Thoracic aorta (tissue), 2 donors: ENCODE measurements at regions not wholly inside any gene's neighbourhood (a gene's known extent, or its start where the extent isn't known, plus 50 kb on each side); places are given as distances from the start of the nearest gene placed in this dataset.

Source experiments
- ATAC-seq: fragments of 150-250 bp; one replicate; pipeline ENCODE4 v1.8.0; 2017; ENCODE audit warnings: low read depth; ENCODE audit not compliant: insufficient number of reproducible peaks, low FRiP score
- DNase-seq: peaks from one replicate; pipeline ENCODE4 v3.0.0-alpha.2; 2020; ENCODE audit warnings: low spot score
- H3K27ac ChIP-seq, 2 donors: fragments of 200-600 bp; sonication (generic); 1 replicate in 1 of 2; 2 replicates in 1 of 2; pipeline ENCODE4 v1.5.1; 2016; ENCODE audit warnings: mild to moderate bottlenecking in 2 of 2, moderate library complexity in 2 of 2
- H3K27me3 ChIP-seq: fragments of 200-600 bp; sonication (generic); replicated peaks from 2 replicates; pipeline ENCODE4 v1.6.0; 2016; ENCODE audit warnings: mild to moderate bottlenecking; ENCODE audit not compliant: insufficient read depth
- H3K36me3 ChIP-seq: fragments of 200-600 bp; sonication (generic); one replicate; pipeline ENCODE4 v1.5.1; 2016
- H3K4me1 ChIP-seq, 2 donors: fragments of 200-600 bp; sonication (generic); 1 replicate in 1 of 2; 2 replicates in 1 of 2; pipeline versions ENCODE4 v1.5.1 to v1.6.0; 2016; ENCODE audit warnings: low read depth in 2 of 2, mild to moderate bottlenecking in 1 of 2; ENCODE audit not compliant: control insufficient read depth in 1 of 2
- H3K4me3 ChIP-seq: fragments of 200-600 bp; sonication (generic); 2 replicates; pipeline ENCODE4 v1.5.1; 2016; ENCODE audit warnings: mild to moderate bottlenecking
- H3K9me3 ChIP-seq: fragments of 200-600 bp; sonication (generic); 2 replicates; pipeline ENCODE4 v1.5.1; 2016
- TF ChIP-seq, protein P1 (sequence below): fragments of 200-600 bp; sonication (generic); IDR thresholded peaks from one replicate; pipeline ENCODE4 v1.5.1; 2019; ENCODE audit warnings: antibody characterized with exemption

- Histone ChIP-seq H3K27ac (no peak overlapping the region), H3K4me3 (no peak overlapping the region), H3K9me3 (no peaks in the 10 kb centered on the region), H3K4me1 (no peaks in the 10 kb centered on the region), H3K36me3 (no peaks in the 10 kb centered on the region), H3K27me3 (no peaks in the 10 kb centered on the region)
- no peak for ATAC-seq
- TF ChIP-seq, protein P1, sequence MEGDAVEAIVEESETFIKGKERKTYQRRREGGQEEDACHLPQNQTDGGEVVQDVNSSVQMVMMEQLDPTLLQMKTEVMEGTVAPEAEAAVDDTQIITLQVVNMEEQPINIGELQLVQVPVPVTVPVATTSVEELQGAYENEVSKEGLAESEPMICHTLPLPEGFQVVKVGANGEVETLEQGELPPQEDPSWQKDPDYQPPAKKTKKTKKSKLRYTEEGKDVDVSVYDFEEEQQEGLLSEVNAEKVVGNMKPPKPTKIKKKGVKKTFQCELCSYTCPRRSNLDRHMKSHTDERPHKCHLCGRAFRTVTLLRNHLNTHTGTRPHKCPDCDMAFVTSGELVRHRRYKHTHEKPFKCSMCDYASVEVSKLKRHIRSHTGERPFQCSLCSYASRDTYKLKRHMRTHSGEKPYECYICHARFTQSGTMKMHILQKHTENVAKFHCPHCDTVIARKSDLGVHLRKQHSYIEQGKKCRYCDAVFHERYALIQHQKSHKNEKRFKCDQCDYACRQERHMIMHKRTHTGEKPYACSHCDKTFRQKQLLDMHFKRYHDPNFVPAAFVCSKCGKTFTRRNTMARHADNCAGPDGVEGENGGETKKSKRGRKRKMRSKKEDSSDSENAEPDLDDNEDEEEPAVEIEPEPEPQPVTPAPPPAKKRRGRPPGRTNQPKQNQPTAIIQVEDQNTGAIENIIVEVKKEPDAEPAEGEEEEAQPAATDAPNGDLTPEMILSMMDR, result no peak
- DNase-seq, result no peak
Measured at GRCh38 chr15:81929557-81929956, 116.3 kb downstream of the MEX3B start.

DNA sequence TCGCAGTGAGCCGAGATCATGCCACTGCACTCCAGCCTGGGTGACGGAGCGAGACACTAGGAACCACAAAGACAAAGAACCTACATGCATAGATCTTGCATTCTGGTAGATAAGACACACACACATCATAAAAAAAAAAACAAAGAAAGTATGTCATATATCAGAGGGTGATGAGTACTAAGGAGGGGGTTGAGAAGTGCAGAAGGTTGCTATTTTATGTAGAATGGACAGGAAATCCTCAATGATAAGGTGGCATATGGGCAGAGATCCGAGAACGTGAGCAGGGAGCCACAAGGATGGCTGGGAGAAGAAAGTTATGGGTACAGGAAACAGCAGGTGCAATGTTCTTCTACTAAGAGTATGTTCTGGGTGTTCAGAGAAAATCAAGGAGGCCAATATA is 118.8 kb downstream of the MEX3B start:
- TF ChIP-seq, protein P1, result no peak
- H3K9me3 ChIP-seq, result no peaks in the 10 kb centered on the region
- no peak overlapping the region for H3K4me3 ChIP-seq
- DNase-seq (no peak), ATAC-seq (no peak)
- no peak overlapping the region for H3K27ac ChIP-seq
- H3K4me1 ChIP-seq, result no peaks in the 10 kb centered on the region
- no peaks in the 10 kb centered on the region for H3K27me3 ChIP-seq
- H3K36me3 ChIP-seq, result no peaks in the 10 kb centered on the region

- Histone ChIP-seq H3K27me3 (no peaks in the 10 kb centered on the region), H3K27ac (no peak overlapping the region), H3K9me3 (no peaks in the 10 kb centered on the region), H3K4me3 (no peak overlapping the region), H3K4me1 (no peaks in the 10 kb centered on the region), H3K36me3 (no peaks in the 10 kb centered on the region)
- DNase-seq (no peak), ATAC-seq (no peak)
- TF ChIP-seq, protein P1, result no peak
Measured at GRCh38 chr15:81924729-81925128, 121.1 kb downstream of the MEX3B start.

DNA sequence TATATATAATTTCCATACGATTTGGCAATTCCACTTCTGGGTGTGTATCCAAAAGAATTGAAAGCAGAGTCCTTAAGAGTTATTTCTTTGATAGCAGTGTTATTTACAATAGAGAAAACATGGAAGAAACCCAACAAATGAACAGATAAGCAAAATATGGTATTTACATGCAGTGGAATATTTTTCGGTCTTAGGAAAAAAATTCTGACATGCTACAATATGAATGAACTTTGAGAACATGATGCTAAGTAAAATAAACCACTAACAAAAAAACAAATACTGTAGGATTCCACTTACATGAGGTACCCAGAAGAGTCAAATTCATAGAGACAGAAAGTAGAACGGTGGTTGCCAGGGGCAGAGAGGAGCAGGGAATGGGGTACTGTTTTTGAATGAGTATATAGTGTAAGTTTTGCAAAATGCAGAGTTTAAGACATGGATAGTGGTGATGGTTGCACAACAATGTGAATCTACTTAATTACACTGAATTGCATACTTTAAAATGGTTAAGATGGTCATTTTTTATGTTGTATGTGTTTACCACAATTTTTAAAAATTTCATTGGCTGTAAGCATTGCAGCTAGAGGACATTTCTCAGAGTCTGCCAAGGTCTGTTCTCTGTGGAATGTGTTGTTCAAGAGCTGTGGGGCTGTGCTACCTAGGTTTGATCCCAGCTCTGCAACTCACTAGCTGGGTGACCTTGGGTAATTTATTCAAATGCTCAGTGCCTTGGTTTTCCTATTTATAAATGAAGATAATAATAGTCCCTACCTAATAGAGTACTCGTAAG is 122.1 kb downstream of the MEX3B start:
- Histone ChIP-seq H3K27me3 (no peaks in the 10 kb centered on the region), H3K9me3 (peaks cover 4% of the 10 kb centered on the region), H3K4me3 (no peak overlapping the region), H3K27ac (no peak overlapping the region), H3K4me1 (no peaks in the 10 kb centered on the region), H3K36me3 (no peaks in the 10 kb centered on the region)
- TF ChIP-seq, protein P1, result no peak
- DNase-seq (no peak), ATAC-seq (no peak)

DNA sequence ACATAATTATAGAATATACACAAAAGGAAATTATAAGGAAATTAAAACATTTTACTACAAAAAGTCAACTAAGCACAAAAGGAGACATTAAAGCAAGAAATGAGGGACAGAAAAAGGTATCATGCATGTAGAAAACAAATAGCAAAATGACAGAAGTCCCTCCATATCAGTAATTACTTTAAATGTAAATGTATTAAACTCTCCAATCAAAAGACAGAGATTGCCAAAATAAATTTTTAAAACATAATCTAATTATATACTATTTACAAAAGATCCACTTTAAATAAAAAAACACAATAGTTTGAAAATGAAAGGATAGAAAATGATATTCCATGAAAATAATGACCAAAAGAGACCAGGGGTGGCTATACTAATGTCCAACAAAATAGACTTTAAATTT is 123.7 kb downstream of the MEX3B start:
- H3K4me3 ChIP-seq, result no peak overlapping the region
- ATAC-seq, result no peak
- H3K9me3 ChIP-seq, result peaks cover 8% of the 10 kb centered on the region
- H3K27ac ChIP-seq, result no peak overlapping the region
- no peak for DNase-seq
- no peaks in the 10 kb centered on the region for H3K27me3 ChIP-seq
- H3K36me3 ChIP-seq, result no peaks in the 10 kb centered on the region
- H3K4me1 ChIP-seq, result no peaks in the 10 kb centered on the region
- TF ChIP-seq, protein P1, result no peak
